ENCODE measurements at regions not wholly inside any gene's neighbourhood (a gene's known extent, or its start where the extent isn't known, plus 50 kb on each side); places are given as distances from the start of the nearest gene placed in this dataset.

- no peak for DNase-seq (ENCODE audit: low read depth)
- H3K4me3 ChIP-seq (ENCODE audit: low read length): no peak overlapping the region
- no peak for TF ChIP-seq CTCF (IDR thresholded peaks at IDR 0.05; ENCODE audit: insufficient read depth, low read depth, low read length, missing control alignments)
Observed at GRCh38 chr2:134785659-134786430, 52.6 kb upstream of the ACMSD start.

GRCh38 chr2:134788417-134788816 lies 50.0 kb upstream of the ACMSD start:
- no peak overlapping the region for H3K4me3 ChIP-seq (ENCODE audit: low read length)

More at GRCh38 chr2:134788417-134788816, 50.0 kb upstream of the ACMSD start:
- no peak for TF ChIP-seq CTCF (IDR thresholded peaks at IDR 0.05; ENCODE audit: insufficient read depth, low read depth, low read length, missing control alignments)
- no peak for DNase-seq (ENCODE audit: low read depth)

Data from epithelial cell of esophagus (primary cell).